ENCODE measurements at regions not wholly inside any gene's neighbourhood (a gene's known extent, or its start where the extent isn't known, plus 50 kb on each side); places are given as distances from the start of the nearest gene placed in this dataset.

- TF ChIP-seq CTCF (IDR thresholded peaks at IDR 0.05), result no peak
- TF ChIP-seq ZFP36 (IDR thresholded peaks at IDR 0.05; ENCODE audit: borderline replicate concordance, partially characterized antibody), result no peak
- TF ChIP-seq CBX8 (IDR thresholded peaks at IDR 0.05), result no peak
Measured at GRCh38 chr2:8290771-8291352, 391.0 kb upstream of the ID2 start.
